ENCODE measurements at regions not wholly inside any gene's neighbourhood (a gene's known extent, or its start where the extent isn't known, plus 50 kb on each side); places are given as distances from the start of the nearest gene placed in this dataset.

GRCh38 chr2:57440437-57440836 lies 606.2 kb upstream of the VRK2 start:
- no peaks in the 10 kb centered on the region for H3K36me3 Mint-ChIP-seq (ENCODE audit: unreplicated experiment)
- peaks cover 7% of the 10 kb centered on the region for H3K27me3 Mint-ChIP-seq (ENCODE audit: unreplicated experiment)
- H3K4me1 Mint-ChIP-seq (ENCODE audit: unreplicated experiment): no peaks in the 10 kb centered on the region
- DNase-seq (ENCODE audit: extremely low spot score, unreplicated experiment): no peak
- H3K27ac Mint-ChIP-seq (ENCODE audit: unreplicated experiment): no peak overlapping the region
- TF ChIP-seq CTCF (IDR thresholded peaks at IDR 0.05): no peak
- H3K4me3 Mint-ChIP-seq (ENCODE audit: unreplicated experiment): no peak overlapping the region
- no peaks in the 10 kb centered on the region for H3K9me3 Mint-ChIP-seq (ENCODE audit: unreplicated experiment)

GRCh38 chr2:57443086-57443485 lies 603.5 kb upstream of the VRK2 start:
- DNase-seq (ENCODE audit: extremely low spot score, unreplicated experiment): no peak
- peaks cover 5% of the 10 kb centered on the region for H3K27me3 Mint-ChIP-seq (ENCODE audit: unreplicated experiment)
- no peaks in the 10 kb centered on the region for H3K36me3 Mint-ChIP-seq (ENCODE audit: unreplicated experiment)
- no peak overlapping the region for H3K4me3 Mint-ChIP-seq (ENCODE audit: unreplicated experiment)
- no peaks in the 10 kb centered on the region for H3K9me3 Mint-ChIP-seq (ENCODE audit: unreplicated experiment)
- no peak for TF ChIP-seq CTCF (IDR thresholded peaks at IDR 0.05)
- no peak overlapping the region for H3K27ac Mint-ChIP-seq (ENCODE audit: unreplicated experiment)
- no peaks in the 10 kb centered on the region for H3K4me1 Mint-ChIP-seq (ENCODE audit: unreplicated experiment)

GRCh38 chr2:57443973-57444521 lies 602.6 kb upstream of the VRK2 start:
- DNase-seq (ENCODE audit: extremely low spot score, unreplicated experiment): no peak

GRCh38 chr2:57444752-57445430 lies 601.7 kb upstream of the VRK2 start:
- H3K27ac Mint-ChIP-seq (ENCODE audit: unreplicated experiment): no peak overlapping the region
- H3K27me3 Mint-ChIP-seq (ENCODE audit: unreplicated experiment): peaks cover 4% of the 10 kb centered on the region
- H3K9me3 Mint-ChIP-seq (ENCODE audit: unreplicated experiment): no peaks in the 10 kb centered on the region
- TF ChIP-seq CTCF (IDR thresholded peaks at IDR 0.05): no peak
- no peaks in the 10 kb centered on the region for H3K36me3 Mint-ChIP-seq (ENCODE audit: unreplicated experiment)
- H3K4me3 Mint-ChIP-seq (ENCODE audit: unreplicated experiment): no peak overlapping the region
- H3K4me1 Mint-ChIP-seq (ENCODE audit: unreplicated experiment): no peaks in the 10 kb centered on the region
- no peak for DNase-seq (ENCODE audit: extremely low spot score, unreplicated experiment)

More at GRCh38 chr2:57443973-57444521, 602.6 kb upstream of the VRK2 start:
- H3K27ac Mint-ChIP-seq (ENCODE audit: unreplicated experiment): no peak overlapping the region
- no peaks in the 10 kb centered on the region for H3K36me3 Mint-ChIP-seq (ENCODE audit: unreplicated experiment)
- no peaks in the 10 kb centered on the region for H3K9me3 Mint-ChIP-seq (ENCODE audit: unreplicated experiment)
- peaks cover 4% of the 10 kb centered on the region for H3K27me3 Mint-ChIP-seq (ENCODE audit: unreplicated experiment)
- no peak for TF ChIP-seq CTCF (IDR thresholded peaks at IDR 0.05)
- H3K4me1 Mint-ChIP-seq (ENCODE audit: unreplicated experiment): no peaks in the 10 kb centered on the region
- no peak overlapping the region for H3K4me3 Mint-ChIP-seq (ENCODE audit: unreplicated experiment)

- Mint-ChIP-seq H3K36me3 (ENCODE audit: unreplicated experiment) (no peaks in the 10 kb centered on the region), H3K9me3 (ENCODE audit: unreplicated experiment) (no peaks in the 10 kb centered on the region), H3K4me3 (ENCODE audit: unreplicated experiment) (no peak overlapping the region), H3K27me3 (ENCODE audit: unreplicated experiment) (peaks cover 19% of the 10 kb centered on the region), H3K4me1 (ENCODE audit: unreplicated experiment) (no peaks in the 10 kb centered on the region), H3K27ac (ENCODE audit: unreplicated experiment) (no peak overlapping the region)
- TF ChIP-seq CTCF (IDR thresholded peaks at IDR 0.05): no peak
- DNase-seq (ENCODE audit: extremely low spot score, unreplicated experiment): no peak
These were observed 597.8 kb upstream of the VRK2 start for GRCh38 chr2:57448816-57449215.
